ENCODE measurements at regions not wholly inside any gene's neighbourhood (a gene's known extent, or its start where the extent isn't known, plus 50 kb on each side); places are given as distances from the start of the nearest gene placed in this dataset.

DNA sequence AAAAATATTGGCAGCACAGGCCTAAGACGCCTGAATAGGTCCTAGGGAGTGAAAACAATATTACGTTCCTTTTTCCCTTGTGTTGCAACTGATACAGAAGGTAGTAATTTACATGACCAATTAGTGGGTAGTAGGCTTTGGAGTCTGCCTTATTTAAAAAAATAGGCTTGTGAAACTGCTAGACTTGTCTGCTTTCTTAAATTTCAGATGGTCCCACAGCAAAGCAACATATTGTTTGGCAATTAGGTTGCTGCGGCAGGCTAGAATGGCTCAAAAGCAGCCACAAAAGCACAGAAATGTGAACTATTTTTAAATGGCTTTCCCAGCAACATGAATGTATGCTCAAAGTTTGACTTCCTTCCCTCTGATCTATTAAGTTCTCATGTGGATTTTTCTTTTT is 211.9 kb downstream of the TTC8 start:
- no peak for TF ChIP-seq POLR2AphosphoS5 (IDR thresholded peaks at IDR 0.05)
- TF ChIP-seq, protein P1, sequence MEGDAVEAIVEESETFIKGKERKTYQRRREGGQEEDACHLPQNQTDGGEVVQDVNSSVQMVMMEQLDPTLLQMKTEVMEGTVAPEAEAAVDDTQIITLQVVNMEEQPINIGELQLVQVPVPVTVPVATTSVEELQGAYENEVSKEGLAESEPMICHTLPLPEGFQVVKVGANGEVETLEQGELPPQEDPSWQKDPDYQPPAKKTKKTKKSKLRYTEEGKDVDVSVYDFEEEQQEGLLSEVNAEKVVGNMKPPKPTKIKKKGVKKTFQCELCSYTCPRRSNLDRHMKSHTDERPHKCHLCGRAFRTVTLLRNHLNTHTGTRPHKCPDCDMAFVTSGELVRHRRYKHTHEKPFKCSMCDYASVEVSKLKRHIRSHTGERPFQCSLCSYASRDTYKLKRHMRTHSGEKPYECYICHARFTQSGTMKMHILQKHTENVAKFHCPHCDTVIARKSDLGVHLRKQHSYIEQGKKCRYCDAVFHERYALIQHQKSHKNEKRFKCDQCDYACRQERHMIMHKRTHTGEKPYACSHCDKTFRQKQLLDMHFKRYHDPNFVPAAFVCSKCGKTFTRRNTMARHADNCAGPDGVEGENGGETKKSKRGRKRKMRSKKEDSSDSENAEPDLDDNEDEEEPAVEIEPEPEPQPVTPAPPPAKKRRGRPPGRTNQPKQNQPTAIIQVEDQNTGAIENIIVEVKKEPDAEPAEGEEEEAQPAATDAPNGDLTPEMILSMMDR (IDR thresholded peaks at IDR 0.05 in 8 of 11, conservative IDR thresholded peaks at IDR 0.05 in 3 of 11) = no peak
